GM12878 (cell line): ENCODE measurements at regions not wholly inside any gene's neighbourhood (a gene's known extent, or its start where the extent isn't known, plus 50 kb on each side); places are given as distances from the start of the nearest gene placed in this dataset.

Experiments
- ATAC-seq: fragments of 200-7000 bp; cut with Tn5 transposase; 3 replicates; pipeline ENCODE4 v1.9.1; 2020; ENCODE audit warnings: mild to moderate bottlenecking, moderate library complexity
- BruUV-seq: library from RNA; stranded (reverse); fragments of 400-500 nt; replicated peaks from 2 replicates; lab custom pipeline; 2021; lab: Mats Ljungman, UMichigan
- CTCF ChIA-PET: fragments of 300-600 bp; sonication (Branson Sonifier 250); formaldehyde crosslinking; extraction: SDS; loops from one replicate; lab custom pipeline; 2021; ENCODE audit warnings: inconsistent platforms; lab: Yijun Ruan, JAX
- POLR2A ChIA-PET: fragments of 350-600 bp; formaldehyde crosslinking; extraction: SDS; loops from one replicate; lab custom pipeline; 2021; ENCODE audit warnings: inconsistent platforms; lab: Charles Lee
- RAD21 ChIA-PET: fragments of 300-600 bp; sonication (Branson Sonifier 250); formaldehyde crosslinking; loops from one replicate; lab custom pipeline; 2023; ENCODE audit warnings: antibody characterized with exemption; ENCODE audit not compliant: unreplicated experiment; lab: Charles Lee
- SMC1A ChIA-PET: fragments of 300-600 bp; sonication (Branson Sonifier 250); formaldehyde crosslinking; loops from one replicate; lab custom pipeline; 2023; ENCODE audit not compliant: unreplicated experiment, uncharacterized antibody; lab: Charles Lee
- DNase-seq: peaks from one replicate; pipeline ENCODE4 v3.0.0-alpha.2; 2011; ENCODE audit warnings: low read depth, low spot score
- FAIRE-seq: peaks from 3 replicates; lab custom pipeline; 2011; peaks lifted over from hg19 to GRCh38; lab: Jason Lieb, UNC
- H2AFZ ChIP-seq: 2 replicates; pipeline ENCODE4 v1.6.0; 2011; ENCODE audit warnings: low read depth, low read length, control low read depth; ENCODE audit not compliant: control insufficient read depth
- H3K27ac ChIP-seq: 2 replicates; pipeline ENCODE4 v1.5.1; 2011; ENCODE audit warnings: control low read depth; ENCODE audit not compliant: control insufficient read depth, insufficient read depth
- H3K27me3 ChIP-seq, 2 experiments: replicated peaks in 1 of 2; 2 replicates each; pipeline versions ENCODE4 v1.6.0 to v1.6.1; 2011; ENCODE audit warnings: low read length in 1 of 2; ENCODE audit not compliant: control insufficient read depth in 2 of 2, insufficient read depth in 2 of 2
- H3K36me3 ChIP-seq, 2 experiments: 2 replicates each; pipeline ENCODE4 v1.5.1; 2011; ENCODE audit warnings: low read length in 1 of 2; ENCODE audit not compliant: control insufficient read depth in 2 of 2, insufficient read depth in 2 of 2
- H3K4me1 ChIP-seq: 2 replicates; pipeline ENCODE4 v1.6.1; 2011; ENCODE audit warnings: mild to moderate bottlenecking, low read length, moderate library complexity, mixed read lengths; ENCODE audit not compliant: control insufficient read depth, insufficient read depth
- H3K4me2 ChIP-seq: 2 replicates; pipeline ENCODE4 v1.6.0; 2011; ENCODE audit warnings: control low read depth; ENCODE audit not compliant: control insufficient read depth, insufficient read depth
- H3K4me3 ChIP-seq: fragments of 200-600 bp; sonication (generic); 2 replicates; pipeline ENCODE4 v1.5.1; 2016
- H3K79me2 ChIP-seq: 2 replicates; pipeline ENCODE4 v1.6.0; 2011; ENCODE audit warnings: low read length; ENCODE audit not compliant: control insufficient read depth, insufficient read depth
- H3K9ac ChIP-seq: 2 replicates; pipeline ENCODE4 v1.8.0; 2011; ENCODE audit warnings: low read length, control low read depth, mixed read lengths; ENCODE audit not compliant: control insufficient read depth, insufficient read depth
- H3K9me3 ChIP-seq: replicated peaks from 3 replicates; pipeline ENCODE4 v1.5.1; 2011; ENCODE audit warnings: mild to moderate bottlenecking, low read length; ENCODE audit not compliant: control insufficient read depth, insufficient read depth
- H4K20me1 ChIP-seq: 2 replicates; pipeline ENCODE4 v1.6.0; 2011; ENCODE audit not compliant: control insufficient read depth, insufficient read depth
- CBFB ChIP-seq: IDR thresholded peaks from 2 replicates; pipeline ENCODE4 v1.6.1; 2016; ENCODE audit warnings: antibody characterized with exemption, low read depth
- EED ChIP-seq: sonication (generic); IDR thresholded peaks from 2 replicates; pipeline ENCODE4 v1.6.1; 2016; ENCODE audit warnings: antibody characterized with exemption, low read depth
- GATAD2B ChIP-seq: fragments of 450-650 bp; conservative IDR thresholded peaks from 2 replicates; pipeline ENCODE4 v1.6.1; 2017; ENCODE audit warnings: low read depth, mild to moderate bottlenecking, moderate library complexity
- MAX ChIP-seq: IDR thresholded peaks from 2 replicates; pipeline ENCODE4 v1.6.1; 2012; ENCODE audit warnings: low read depth, low read length, improper control_type of control experiment
- MLLT1 ChIP-seq: fragments of 450-650 bp; IDR thresholded peaks from 2 replicates; pipeline ENCODE4 v1.6.1; 2016; ENCODE audit warnings: mild to moderate bottlenecking
- MXI1 ChIP-seq: fragments of 150-350 bp; IDR thresholded peaks from 2 replicates; pipeline ENCODE4 v1.6.1; 2011; ENCODE audit warnings: low read depth, mild to moderate bottlenecking, inconsistent platforms, low read length, improper control_type of control experiment
- ZZZ3 ChIP-seq: IDR thresholded peaks from 2 replicates; pipeline ENCODE4 v1.6.1; 2011; ENCODE audit warnings: low read depth; ENCODE audit not compliant: control insufficient read depth, insufficient read length
- WGBS: methylation state at CpG from one replicate; pipeline ENCODE4 v1.1.6; 2016; ENCODE audit warnings: low lambda C conversion rate; ENCODE audit not compliant: insufficient replicate concordance, insufficient coverage; ENCODE audit errors: missing lambda C conversion rate; 5-methylcytosine and 5-hydroxymethylcytosine counted together
- in situ Hi-C: fragments of 300-500 bp; cut with MboI; formaldehyde crosslinking; loops from 9 replicates; pipeline ENCODE4 v1.14.3; 2018; ENCODE audit warnings: mixed read lengths
- intact Hi-C: fragments of 100-400 bp; cut with micrococcal nuclease; formaldehyde crosslinking; loops from one replicate; pipeline ENCODE4 v1.14.2; 2022; ENCODE audit not compliant: unreplicated experiment

GRCh38 chr2:236888794-236889780 lies 196.6 kb upstream of the COPS8 start (continued):
- TF ChIP-seq MLLT1: no peak

GRCh38 chr2:236889791-236890704 lies 195.6 kb upstream of the COPS8 start:
- no peak overlapping the region for H3K9ac ChIP-seq
- CTCF ChIA-PET: no interaction called here
- H3K4me2 ChIP-seq: no peak overlapping the region
- no peak for ATAC-seq
- FAIRE-seq: no peak
- no peaks in the 10 kb centered on the region; a peak in 1 of 4 replicates for H3K27me3 ChIP-seq
- no peaks in the 10 kb centered on the region for H3K4me1 ChIP-seq
- in situ Hi-C loops (no loop called here), intact Hi-C loops (loop anchor here (10.0 kb wide), 1 partner anchor 165 kb away; no protein-coding TSS in a partner anchor)
- POLR2A ChIA-PET: no interaction called here
- H3K79me2 ChIP-seq: no peaks in the 10 kb centered on the region
- RAD21 ChIA-PET: no interaction called here
- 51% methylated on average over 20 of the region's 22 CpGs for WGBS
- no peaks in the 10 kb centered on the region for H3K36me3 ChIP-seq
- no peaks in the 10 kb centered on the region for H4K20me1 ChIP-seq
- no peak overlapping the region for H3K27ac ChIP-seq
- TF ChIP-seq GATAD2B (no peak), MAX (no peak), ZZZ3 (no peak), CBFB (no peak), EED (no peak), MXI1 (no peak)
- no TSS peak for BruUV-seq
- H3K4me3 ChIP-seq: no peak overlapping the region
- DNase-seq: no peak
- no peaks in the 10 kb centered on the region; the same call in 2 of the 3 replicates for H3K9me3 ChIP-seq
- SMC1A ChIA-PET: no interaction called here
- H2AFZ ChIP-seq: no peak overlapping the region
